AG10803 (cell line): ENCODE measurements at regions not wholly inside any gene's neighbourhood (a gene's known extent, or its start where the extent isn't known, plus 50 kb on each side); places are given as distances from the start of the nearest gene placed in this dataset.
A peak's percentile ranks its signal among the peaks of the same experiment; 100 is the strongest.

ENCODE experiments used
- DNase-seq: peaks from one replicate; pipeline ENCODE4 v3.0.0; 2010; ENCODE audit warnings: low read depth
- H3K4me3 ChIP-seq: 2 replicates; pipeline ENCODE4 v1.5.1; 2011; ENCODE audit warnings: mild to moderate bottlenecking, low read length, control low read depth
- CTCF ChIP-seq: conservative IDR thresholded peaks from 2 replicates; pipeline ENCODE4 v1.5.1; 2011; ENCODE audit warnings: mild to moderate bottlenecking, low read length, control low read depth, inconsistent platforms

GRCh38 chr13:93003531-93003930 is 223.1 kb upstream of the GPC6 start:
- DNase-seq = no peak
- no peak overlapping the region for H3K4me3 ChIP-seq
- TF ChIP-seq CTCF = no peak

- TF ChIP-seq CTCF = peak; percentile 40
- H3K4me3 ChIP-seq = no peak overlapping the region
- DNase-seq = peak; percentile 9
These were observed 221.7 kb upstream of the GPC6 start for GRCh38 chr13:93004919-93005318.

DNA sequence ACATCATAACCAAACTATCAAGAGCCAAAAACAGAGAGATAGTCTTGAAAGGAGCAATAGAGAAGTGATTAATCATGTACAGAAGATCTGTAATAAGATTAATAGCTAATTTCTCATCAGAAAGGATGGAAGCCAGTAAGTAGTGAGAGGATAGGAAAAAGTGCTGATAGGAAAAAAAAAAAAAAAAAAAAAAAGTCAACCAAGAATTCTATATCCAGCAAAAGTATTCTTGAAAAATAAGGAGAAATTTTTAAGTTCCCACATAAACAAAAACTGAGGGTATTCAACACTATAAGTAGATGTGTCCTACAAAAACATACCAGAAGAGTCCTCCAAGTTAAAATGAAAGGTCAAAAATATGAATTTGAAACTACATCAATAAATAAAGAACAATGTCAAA is 218.7 kb upstream of the GPC6 start:
- no peak overlapping the region for H3K4me3 ChIP-seq
- TF ChIP-seq CTCF = no peak
- DNase-seq = no peak

DNA sequence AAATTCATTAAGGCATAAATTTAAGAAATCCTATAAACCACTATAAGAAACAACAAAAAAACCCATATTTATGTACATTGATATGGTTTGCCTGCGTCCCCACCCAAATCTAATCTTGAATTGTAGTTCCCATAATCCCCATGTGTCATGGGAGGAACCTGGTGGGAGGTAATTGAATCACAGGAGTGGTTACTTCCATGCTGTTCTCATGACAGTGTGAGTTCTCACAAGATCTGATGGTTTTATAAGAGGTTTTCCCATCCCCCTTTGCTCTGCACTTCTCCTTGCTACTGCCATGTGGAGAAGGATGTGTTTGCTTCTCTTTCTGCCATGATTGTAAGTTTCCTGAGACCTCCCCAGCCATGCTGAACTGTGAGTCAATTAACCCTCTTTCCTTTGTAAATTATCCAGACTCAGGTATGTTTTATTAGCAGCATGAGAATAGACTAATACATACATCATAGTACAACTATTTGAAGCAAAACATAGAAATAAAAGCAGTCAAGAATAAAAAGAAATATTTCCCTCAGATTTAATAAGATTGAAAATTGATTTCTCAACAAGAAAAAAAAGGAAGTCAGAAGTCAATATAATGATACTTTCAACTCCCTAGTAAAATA is 209.0 kb upstream of the GPC6 start:
- TF ChIP-seq CTCF = no peak
- DNase-seq = no peak
- no peak overlapping the region for H3K4me3 ChIP-seq

DNA sequence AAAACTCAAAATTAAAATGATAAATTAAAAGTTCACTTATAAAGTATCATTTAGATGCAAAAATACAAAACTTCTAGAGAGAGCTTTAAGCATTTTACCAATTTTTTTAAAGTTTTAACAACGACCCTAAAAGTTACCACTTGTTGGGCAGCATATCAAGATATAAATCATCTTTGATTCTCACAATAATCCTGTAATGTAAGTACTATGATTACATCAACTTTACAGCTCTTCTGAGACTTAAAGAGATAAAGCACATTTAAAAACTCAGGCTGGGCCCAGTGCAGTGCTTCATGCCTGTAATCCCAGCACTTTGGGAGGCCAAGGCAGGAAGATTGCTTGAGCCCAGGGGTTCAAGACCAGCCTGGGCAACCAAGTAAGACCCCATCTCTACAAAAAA is 202.7 kb upstream of the GPC6 start:
- no peak overlapping the region for H3K4me3 ChIP-seq
- no peak for TF ChIP-seq CTCF
- no peak for DNase-seq

DNA sequence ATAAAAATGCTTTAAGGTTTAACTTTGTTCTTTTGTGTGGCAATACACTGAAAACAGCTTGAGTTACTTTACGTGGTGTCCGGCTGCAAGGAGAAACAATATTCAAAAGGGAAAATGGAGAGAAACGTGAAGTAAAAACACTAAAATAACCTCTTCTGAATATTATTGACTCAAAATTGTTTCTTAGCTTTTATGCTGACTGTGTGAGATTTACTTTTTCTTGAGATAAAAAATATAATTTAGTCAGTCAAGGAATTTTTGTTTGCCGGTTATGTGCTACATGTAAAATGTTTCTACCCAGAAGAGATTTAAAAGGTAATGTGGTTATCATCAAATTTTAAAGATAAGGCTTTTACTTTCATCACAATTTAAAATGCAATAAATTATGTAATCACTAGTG is 200.6 kb upstream of the GPC6 start:
- no peak for DNase-seq
- no peak overlapping the region for H3K4me3 ChIP-seq
- TF ChIP-seq CTCF = no peak

- peak; percentile 23 for DNase-seq
- H3K4me3 ChIP-seq = no peak overlapping the region
- TF ChIP-seq CTCF = no peak
These were observed 197.1 kb upstream of the GPC6 start for GRCh38 chr13:93029536-93029935.
